DMS153 treated with DMSO at 0.1 percent for 48 hours (cell line): ENCODE measurements at regions not wholly inside any gene's neighbourhood (a gene's known extent, or its start where the extent isn't known, plus 50 kb on each side); places are given as distances from the start of the nearest gene placed in this dataset.
"Not testable (repeated sequence)": the region's sequence is repeated elsewhere in the genome, so short reads cannot be mapped to it uniquely, and the experiment has no call there.

Experiments used
- DNase-seq: peaks from one replicate; lab custom pipeline; 2025; ENCODE audit not compliant: unreplicated experiment; lab: John Stamatoyannopoulos, UW

DNA sequence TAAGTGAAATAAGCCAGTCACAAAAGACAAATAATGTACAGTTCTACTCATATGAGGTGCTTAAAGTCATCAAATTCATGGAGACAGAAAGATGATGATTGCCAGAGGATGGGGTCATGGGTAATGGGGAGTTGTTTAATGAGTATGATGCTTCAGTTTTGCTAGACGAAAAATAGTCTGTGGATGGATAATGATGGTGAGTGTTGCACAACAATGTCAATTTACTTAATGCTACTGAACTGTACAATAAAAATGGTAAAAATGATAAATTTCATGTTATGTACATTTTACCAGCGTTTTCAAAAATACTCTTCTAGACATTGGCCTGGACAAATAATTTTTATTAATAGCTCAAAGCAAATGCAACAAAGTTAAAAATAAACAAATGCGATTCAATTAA lies 118.5 kb upstream of the KYNU start:
- no peak for DNase-seq

DNA sequence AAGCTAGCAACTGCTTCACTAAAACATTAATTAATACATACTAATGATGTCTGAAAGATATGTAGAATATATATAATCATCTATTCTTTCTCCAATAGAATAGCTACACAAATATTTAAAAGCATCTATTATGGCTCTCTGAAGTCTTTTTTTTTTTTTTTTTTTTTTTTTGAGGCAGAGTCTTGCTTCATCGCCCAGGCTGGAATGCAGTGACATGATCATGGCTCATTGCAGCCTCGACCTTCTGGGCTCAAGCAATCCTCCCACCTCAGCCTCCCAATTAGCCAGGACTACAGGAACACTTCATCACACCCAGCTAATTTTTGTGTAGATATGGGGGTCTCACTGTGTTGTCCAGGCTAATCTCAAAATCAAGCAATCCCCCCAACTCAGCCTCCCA lies 120.4 kb upstream of the KYNU start:
- DNase-seq, result no peak

DNA sequence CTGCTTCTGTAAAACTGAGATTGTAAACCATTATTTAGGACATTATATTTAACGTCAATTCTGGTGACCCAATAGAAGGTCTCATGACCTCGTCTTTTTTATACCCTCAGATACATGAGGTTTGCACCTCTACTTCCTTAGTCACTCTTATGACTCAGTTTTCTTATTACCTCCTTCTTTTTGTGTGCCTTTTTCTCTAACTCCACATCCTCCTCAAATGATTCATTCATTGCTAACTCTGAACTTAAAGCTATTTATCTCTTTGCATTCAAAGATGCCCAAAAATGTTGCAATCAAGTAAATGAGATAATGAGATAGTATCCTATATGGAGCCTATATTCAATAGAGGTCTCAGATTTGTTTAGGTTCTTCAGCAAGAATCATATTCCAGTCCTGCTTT lies 121.0 kb upstream of the KYNU start:
- DNase-seq, result no peak

DNA sequence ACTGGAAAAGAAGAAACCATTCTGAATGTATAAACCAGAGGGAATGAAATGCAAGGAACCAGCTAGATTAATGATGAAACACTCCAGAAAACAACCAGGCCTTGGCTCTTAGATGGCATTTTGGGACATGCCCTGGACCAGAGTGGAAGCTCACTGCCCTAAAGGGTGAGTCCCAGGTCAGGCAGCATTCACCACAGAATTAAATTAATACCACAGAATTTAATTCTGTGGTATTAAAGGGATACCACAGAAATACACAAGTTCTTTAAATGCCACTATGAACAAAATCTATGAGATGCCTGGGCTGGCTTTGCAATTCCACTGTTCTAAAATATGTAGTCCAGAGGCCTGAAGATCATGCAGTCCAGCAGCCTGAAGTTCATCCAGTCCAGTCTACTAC lies 122.3 kb upstream of the KYNU start:
- DNase-seq, result no peak

GRCh38 chr2:142754182-142754581 lies 123.3 kb upstream of the KYNU start:
- DNase-seq, result no peak

DNA sequence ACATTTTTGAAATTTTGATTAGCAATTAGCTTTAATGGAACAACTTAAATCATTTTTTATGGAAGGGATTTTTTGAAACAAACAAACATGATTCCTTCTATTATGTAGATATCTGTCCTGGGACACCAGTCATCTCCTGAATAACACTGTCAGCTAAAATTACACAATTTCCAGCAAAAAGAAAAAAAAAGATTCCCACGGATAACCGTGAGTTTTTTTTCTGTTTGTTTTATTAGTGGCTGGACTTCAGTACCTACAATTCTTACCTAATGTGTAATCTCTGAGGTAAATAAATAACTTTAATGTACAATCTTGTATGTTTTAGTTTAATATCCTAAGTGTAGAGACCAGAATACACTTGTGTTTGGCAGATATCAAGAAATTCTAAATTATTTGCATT lies 126.6 kb upstream of the KYNU start:
- DNase-seq, result no peak

DNA sequence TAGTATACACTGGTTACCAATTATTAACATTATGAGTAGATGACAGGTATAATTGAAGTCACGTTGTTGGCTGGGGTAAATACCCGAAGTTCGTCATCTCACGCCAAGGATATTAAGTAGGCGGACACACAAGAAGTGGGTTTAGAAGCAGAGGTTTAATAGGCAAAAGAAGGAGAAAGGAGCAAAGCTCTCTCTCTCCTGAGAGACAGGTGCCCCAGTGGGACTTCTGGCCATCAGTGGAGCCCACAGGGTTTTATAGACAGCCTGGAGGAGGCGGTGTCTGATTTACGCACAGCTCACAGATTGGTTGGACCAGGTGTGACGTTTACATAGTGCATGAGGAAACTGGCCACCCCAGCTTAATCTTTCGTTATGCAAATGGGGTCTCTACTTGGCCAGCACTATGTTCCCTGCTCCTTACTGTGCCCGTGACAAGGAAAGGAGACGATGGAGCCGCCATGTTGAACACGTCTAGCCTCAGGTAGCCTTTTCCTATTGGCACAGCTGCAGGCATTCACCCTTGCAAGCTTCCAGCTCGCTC lies 128.8 kb upstream of the KYNU start:
- DNase-seq, result no peak

DNA sequence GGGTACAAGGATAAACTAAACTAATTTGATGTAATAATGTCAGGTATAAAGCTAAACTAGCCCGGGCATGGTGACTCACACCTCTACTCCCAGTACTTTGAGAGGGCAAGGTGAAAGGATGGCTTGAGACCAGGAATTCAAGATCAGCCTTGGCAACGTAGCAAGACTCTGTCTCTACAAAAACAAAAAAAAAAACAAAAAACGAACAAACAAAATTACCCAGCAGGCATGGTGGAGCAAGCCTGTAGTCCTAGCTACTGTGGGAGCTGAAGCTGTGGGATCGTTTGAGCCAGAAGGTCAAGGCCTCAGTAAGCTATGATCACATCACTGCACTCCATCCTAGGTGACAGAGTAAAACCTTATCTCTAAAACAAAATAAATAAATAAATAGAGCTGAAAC lies 131.8 kb upstream of the KYNU start:
- no peak for DNase-seq

DNA sequence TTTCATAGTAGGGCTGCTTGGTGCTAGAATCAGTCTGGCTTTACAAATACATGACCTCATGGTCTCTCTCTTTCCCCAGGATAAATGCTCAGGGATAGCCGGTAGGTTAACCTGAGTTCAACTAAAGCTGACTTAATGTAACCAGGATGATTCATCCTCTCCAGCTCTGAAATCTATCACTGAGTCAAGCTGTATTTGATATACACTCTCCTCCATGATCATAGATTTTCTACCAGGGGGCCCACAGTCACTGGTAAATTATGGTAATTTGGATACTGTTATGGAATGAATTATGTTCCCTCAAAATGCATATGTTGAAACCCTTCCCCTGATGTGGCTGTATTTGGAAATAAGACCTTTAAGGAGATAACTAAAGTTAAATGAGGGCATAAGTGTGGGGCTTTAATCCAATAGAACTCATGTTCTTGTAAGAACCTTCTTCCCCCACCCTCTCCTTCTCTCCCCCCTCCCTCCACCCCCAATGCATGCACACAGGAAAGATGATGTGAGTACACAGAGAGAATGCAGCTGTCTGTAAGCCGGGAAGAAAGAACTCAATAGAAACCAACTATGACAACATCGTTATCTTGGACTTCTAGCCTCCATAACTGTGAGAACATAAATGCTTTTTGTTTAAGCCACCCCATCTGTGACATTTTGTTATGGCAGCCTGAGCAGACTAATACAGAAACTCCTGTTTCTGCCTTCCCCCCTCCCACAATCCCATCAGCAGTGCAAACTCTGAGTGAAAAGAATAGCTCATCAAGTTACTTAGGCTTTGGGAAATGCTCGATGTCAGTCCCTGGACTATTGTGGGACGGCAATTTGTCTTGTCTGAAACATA lies 134.9 kb upstream of the KYNU start:
- DNase-seq, result no peak

DNA sequence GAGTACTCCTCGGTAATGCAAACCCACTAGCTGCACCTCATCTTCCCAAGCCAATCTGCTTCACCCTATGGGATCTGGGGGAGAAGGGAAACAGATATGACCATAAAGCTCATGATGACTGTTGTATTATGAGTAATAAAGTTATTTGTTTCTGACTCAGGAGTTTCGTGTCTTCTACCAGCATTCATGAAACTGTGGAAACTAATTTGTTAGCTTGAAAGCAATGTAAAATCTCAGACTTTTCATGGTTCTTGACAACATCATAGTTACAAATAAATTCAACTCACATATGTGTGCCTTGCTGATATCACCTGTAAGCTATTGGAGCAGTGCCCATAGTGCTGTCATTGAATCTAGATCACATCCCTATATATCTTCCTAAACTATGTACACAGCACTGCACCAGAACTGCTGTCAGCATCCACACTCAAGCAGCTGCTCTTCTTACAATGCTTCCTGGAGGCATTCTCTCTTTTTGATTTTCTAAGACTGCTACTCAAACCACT lies 135.6 kb upstream of the KYNU start:
- no peak for DNase-seq

DNA sequence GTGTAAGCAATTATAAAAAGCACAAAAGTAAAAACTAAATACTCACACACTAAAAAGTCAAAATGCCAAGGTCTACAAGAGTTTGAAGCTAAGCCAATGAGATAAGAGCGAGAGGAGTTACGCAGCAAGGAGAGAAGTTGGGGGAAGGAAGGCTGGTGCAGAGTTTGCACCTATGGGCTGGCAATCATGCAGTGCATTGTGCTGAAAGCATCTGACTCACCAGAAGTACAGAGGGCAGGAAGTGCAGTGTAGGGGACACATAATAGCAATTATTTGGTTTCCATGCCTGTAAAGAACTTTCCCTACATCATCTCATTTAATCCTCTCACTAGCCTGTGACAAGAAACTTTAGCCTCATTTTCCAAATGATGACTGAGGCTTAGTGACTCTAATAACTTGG lies 142.7 kb upstream of the KYNU start:
- no peak for DNase-seq

GRCh38 chr2:142734231-142734630 lies 143.2 kb upstream of the KYNU start:
- no peak for DNase-seq

- not testable (repeated sequence) for DNase-seq
Observed at GRCh38 chr2:142729814-142730213, 147.7 kb upstream of the KYNU start.

DNA sequence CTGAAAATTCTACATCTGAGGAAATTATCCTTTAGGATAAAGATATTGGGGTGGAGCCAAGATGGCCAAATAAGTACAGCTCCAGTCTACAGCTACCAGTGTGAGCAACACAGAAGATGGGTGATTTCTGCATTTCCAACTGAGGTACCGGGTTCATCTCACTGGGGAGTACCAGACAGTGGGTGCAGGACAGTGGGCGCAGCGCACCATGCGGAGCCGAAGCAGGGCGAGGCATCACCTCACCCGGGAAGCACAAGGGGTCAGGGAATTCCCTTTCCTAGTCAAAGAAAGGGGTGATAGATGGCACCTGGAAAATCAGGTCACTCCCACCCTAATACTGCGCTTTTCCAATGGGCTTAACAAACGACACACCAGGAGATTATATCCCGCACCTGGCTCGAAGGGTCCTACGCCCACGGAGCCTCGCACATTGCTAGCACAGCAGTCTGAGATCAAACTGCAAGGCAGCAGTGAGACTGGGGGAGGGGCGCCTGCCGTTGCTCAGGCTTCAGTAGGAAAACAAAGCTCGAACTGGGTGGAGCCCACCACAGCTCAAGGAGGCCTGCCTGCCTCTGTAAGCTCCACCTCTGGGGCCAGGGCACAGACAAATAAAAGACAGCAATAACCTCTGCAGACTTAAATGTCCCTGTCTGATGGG lies 149.5 kb upstream of the KYNU start:
- not testable (repeated sequence) for DNase-seq

GRCh38 chr2:142725386-142725785 lies 152.1 kb upstream of the KYNU start:
- DNase-seq, result no peak

DNA sequence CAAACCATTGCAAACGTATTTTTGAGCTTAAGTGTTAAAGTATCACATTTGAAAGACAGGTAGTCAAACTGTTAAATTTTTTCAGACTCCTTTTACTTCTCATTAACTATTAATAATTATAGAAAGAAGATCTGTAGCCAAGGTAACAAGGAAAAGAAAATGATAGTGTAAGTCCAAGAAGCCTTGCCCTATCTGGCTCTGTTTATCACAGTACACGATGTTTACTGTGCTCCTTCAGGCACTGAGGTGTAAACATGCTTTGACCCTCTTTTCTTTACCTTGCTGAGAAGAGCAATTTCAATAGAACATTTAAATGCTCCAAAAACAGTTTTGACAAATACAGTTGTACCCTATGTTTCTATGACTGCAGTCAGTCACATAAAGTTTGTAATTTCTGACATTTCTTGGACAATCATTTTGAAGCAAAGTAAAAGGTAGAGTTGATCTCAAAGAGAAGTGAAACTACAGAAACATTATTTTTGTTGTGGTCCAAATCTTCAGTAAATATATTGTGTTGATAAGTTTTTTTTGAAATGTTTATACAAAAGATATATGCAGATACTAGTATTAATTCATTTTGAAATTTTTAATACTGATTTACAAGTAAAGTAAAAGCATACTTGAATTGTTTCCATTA lies 152.6 kb upstream of the KYNU start:
- DNase-seq, result no peak

DNA sequence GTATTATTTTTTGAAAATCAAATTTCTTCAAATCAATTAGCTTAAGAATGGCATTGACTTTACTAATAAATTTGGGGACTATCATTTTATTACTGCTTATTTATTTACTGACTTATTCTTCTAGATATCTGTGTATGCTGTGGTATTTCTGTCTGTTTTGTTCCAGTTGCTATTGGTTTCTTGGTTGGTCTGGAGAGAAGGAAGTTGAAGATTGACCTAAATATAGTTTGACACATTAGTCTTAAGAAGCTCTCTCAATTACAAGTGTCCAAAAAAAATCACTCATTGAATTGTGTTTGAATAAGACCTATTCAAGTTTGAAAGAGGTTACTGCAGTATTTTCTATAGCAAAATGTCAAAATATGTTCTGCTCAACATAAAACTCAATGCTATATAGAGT lies 153.3 kb upstream of the KYNU start:
- no peak for DNase-seq

GRCh38 chr2:142723236-142723635 lies 154.2 kb upstream of the KYNU start:
- no peak for DNase-seq

GRCh38 chr2:142722569-142722968 lies 154.9 kb upstream of the KYNU start:
- DNase-seq, result no peak

- no peak for DNase-seq
Observed at GRCh38 chr2:142722086-142722485, 155.4 kb upstream of the KYNU start.

DNA sequence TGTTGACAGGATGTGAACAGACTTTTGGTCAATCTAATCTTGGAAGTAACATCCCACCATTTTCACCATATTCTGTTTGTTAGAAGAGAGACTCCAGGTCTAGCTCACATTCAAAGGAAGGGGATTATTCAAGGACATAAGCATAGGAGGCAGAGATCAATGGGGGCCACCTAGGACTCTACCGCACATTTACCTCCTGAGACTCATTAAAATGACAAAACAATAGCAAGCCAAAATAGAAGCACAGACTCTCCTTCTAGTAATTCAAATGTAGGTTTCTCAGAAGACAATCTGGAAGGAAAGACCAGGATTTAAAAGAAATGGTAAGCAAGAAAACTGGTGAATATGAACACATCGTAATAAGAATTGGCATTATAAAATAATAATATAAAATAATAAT lies 156.4 kb upstream of the KYNU start:
- no peak for DNase-seq
